GM12891 (cell line): ENCODE measurements at regions not wholly inside any gene's neighbourhood (a gene's known extent, or its start where the extent isn't known, plus 50 kb on each side); places are given as distances from the start of the nearest gene placed in this dataset.

Experiments used
- PAX5 ChIP-seq: IDR thresholded peaks from 2 replicates; pipeline ENCODE4 v1.6.1; 2011; ENCODE audit warnings: low read length, moderate library complexity, mild to moderate bottlenecking; ENCODE audit not compliant: insufficient read depth, severe bottlenecking
- POLR2A ChIP-seq: IDR thresholded peaks from 2 replicates; pipeline ENCODE4 v1.6.1; 2011; ENCODE audit warnings: low read depth, low read length, control low read depth
- POLR2AphosphoS5 ChIP-seq: IDR thresholded peaks from 2 replicates; pipeline ENCODE4 v1.6.1; 2011; ENCODE audit warnings: low read depth, low read length, control low read depth
- POU2F2 ChIP-seq: IDR thresholded peaks from 2 replicates; pipeline ENCODE4 v1.6.1; 2011; ENCODE audit warnings: low read depth, mild to moderate bottlenecking, control low read depth, low read length, moderate library complexity
- SPI1 ChIP-seq: IDR thresholded peaks from 2 replicates; pipeline ENCODE4 v1.6.1; 2011; ENCODE audit warnings: low read depth, low read length, control low read depth
- TAF1 ChIP-seq: IDR thresholded peaks from 2 replicates; pipeline ENCODE4 v1.6.1; 2011; ENCODE audit warnings: low read depth, low read length, control low read depth

GRCh38 chr6:28633445-28634215, 107.9 kb downstream of the GPX5 start:
- TF ChIP-seq POLR2AphosphoS5: no peak
- no peak for TF ChIP-seq PAX5
- TF ChIP-seq SPI1: no peak
- no peak for TF ChIP-seq POLR2A
- no peak for TF ChIP-seq TAF1
- TF ChIP-seq POU2F2: no peak
